HepG2 (cell line): ENCODE measurements at regions not wholly inside any gene's neighbourhood (a gene's known extent, or its start where the extent isn't known, plus 50 kb on each side); places are given as distances from the start of the nearest gene placed in this dataset.
A peak's percentile ranks its signal among the peaks of the same experiment; 100 is the strongest.

Experiments used
- ARNTL ChIP-seq: sonication (generic); formaldehyde crosslinking; IDR thresholded peaks from 2 replicates; pipeline ENCODE4 v1.4.0; 2020; ENCODE audit warnings: mild to moderate bottlenecking, missing genetic modification reagents
- KDM6A ChIP-seq: IDR thresholded peaks from 2 replicates; pipeline ENCODE4 v1.6.1; 2016; ENCODE audit warnings: low read depth
- KLF16 ChIP-seq, 2 experiments: sonication (generic) in 1 of 2; formaldehyde crosslinking in 1 of 2; IDR thresholded peaks; 2 replicates each; pipeline versions ENCODE4 v1.6.1 to v1.8.0; 2016 to 2023; ENCODE audit warnings: missing genetic modification reagents in 2 of 2, missing compliant biosample characterization in 1 of 2
- MIER2 ChIP-seq: IDR thresholded peaks from 2 replicates; pipeline ENCODE4 v1.6.1; 2016; ENCODE audit warnings: missing biosample characterization, missing genetic modification reagents
- SIX4 ChIP-seq: sonication (generic); formaldehyde crosslinking; IDR thresholded peaks from 2 replicates; pipeline ENCODE4 v1.4.0; 2020; ENCODE audit warnings: missing genetic modification reagents
- SMAD9 ChIP-seq: sonication (generic); formaldehyde crosslinking; IDR thresholded peaks from 2 replicates; pipeline ENCODE4 v1.5.1; 2020; ENCODE audit warnings: mild to moderate bottlenecking, missing genetic modification reagents
- SMC3 ChIP-seq: IDR thresholded peaks from 2 replicates; pipeline ENCODE4 v1.6.1; 2011; ENCODE audit warnings: low read length, improper control_type of control experiment
- SP2 ChIP-seq: sonication (generic); formaldehyde crosslinking; IDR thresholded peaks from 2 replicates; pipeline ENCODE4 v1.5.1; 2020; ENCODE audit warnings: mild to moderate bottlenecking, missing genetic modification reagents
- ZMYM4 ChIP-seq: sonication (generic); formaldehyde crosslinking; IDR thresholded peaks from 2 replicates; pipeline ENCODE4 v1.8.1; 2023; ENCODE audit warnings: mild to moderate bottlenecking, missing genetic modification reagents
- ZNF136 ChIP-seq: sonication (generic); formaldehyde crosslinking; IDR thresholded peaks from 2 replicates; pipeline ENCODE4 v1.8.1; 2022; ENCODE audit warnings: low read depth, mild to moderate bottlenecking, moderate library complexity, missing genetic modification reagents
- ZNF350 ChIP-seq: sonication (generic); formaldehyde crosslinking; IDR thresholded peaks from 2 replicates; pipeline ENCODE4 v1.4.0; 2020; ENCODE audit warnings: mild to moderate bottlenecking, low read depth, missing genetic modification reagents, borderline replicate concordance
- TF ChIP-seq, protein P1 (sequence below): sonication (generic); formaldehyde crosslinking; IDR thresholded peaks from 2 replicates; pipeline ENCODE4 v1.5.1; 2020; ENCODE audit warnings: mild to moderate bottlenecking, missing genetic modification reagents, moderate library complexity
- TF ChIP-seq, protein P2 (sequence below): sonication (generic); formaldehyde crosslinking; IDR thresholded peaks from 2 replicates; pipeline ENCODE4 v1.4.0; 2020; ENCODE audit warnings: missing genetic modification reagents, borderline replicate concordance
- TF ChIP-seq, protein P3 (sequence below): IDR thresholded peaks from 2 replicates; pipeline ENCODE4 v1.6.1; 2018; ENCODE audit warnings: missing genetic modification reagents
- TF ChIP-seq, protein P4 (sequence below): sonication (generic); formaldehyde crosslinking; IDR thresholded peaks from 2 replicates; pipeline ENCODE4 v1.8.0; 2022; ENCODE audit warnings: missing genetic modification reagents, mild to moderate bottlenecking, inconsistent platforms, borderline replicate concordance
- TF ChIP-seq, protein P5 (sequence below): sonication (generic); formaldehyde crosslinking; IDR thresholded peaks from 2 replicates; pipeline ENCODE4 v1.4.0; 2020; ENCODE audit warnings: missing genetic modification reagents, mild to moderate bottlenecking, borderline replicate concordance

DNA sequence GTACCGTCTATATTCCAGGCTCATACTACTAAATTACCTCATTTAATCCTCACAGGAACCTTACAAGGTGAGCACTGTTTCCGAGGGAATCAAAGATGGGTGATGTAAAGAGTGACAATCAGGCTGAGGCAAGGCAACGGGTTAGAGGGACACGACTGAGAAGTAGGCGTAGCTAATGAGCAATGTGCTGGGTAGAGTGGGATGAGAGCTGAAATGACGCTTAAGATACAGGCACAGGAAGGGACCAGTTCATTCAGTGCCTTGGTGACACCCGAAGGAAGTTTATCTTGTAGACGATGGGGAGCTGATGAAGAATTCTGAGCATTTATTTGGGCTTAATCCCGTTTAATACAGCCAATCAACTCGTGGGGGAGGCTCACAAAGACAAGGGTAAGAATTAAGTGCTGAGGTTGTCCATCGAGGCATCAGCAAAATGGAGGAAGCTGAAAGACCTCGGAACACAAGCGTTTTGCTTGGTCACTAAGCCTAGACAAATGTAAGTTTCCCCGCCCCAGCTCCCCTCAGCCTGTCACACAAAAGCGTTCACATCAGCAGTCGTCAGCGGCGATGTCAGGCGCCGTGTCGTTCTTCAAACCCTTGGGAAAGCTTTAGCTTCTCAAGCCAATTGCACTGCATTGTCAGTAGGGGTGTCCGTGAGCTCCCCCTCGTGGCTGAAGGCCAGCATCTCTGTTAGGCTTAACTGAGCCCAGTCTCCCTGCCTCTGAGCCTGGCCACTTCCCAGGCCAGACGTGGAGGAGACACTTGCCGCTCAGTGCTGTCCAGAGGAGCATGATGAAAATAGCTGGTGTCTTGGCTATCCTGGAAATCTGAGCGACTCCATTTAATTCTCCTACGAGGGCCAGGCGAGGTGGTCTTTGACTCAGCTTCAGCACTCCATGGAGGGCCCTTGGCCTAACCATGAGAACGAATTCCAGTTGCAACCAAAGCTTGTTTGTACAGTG, 288.5 kb upstream of the G2E3 start (continued):
- peak; percentile 82 for TF ChIP-seq ZMYM4 (CRISPR knock-in tag)
- no peak for TF ChIP-seq SP2 (CRISPR knock-in tag)
- TF ChIP-seq SMAD9 (CRISPR knock-in tag) = 0 out of 2 replicates have a peak, but pooled peaks have one; percentile 35
- peak; percentile 79 for TF ChIP-seq MIER2
- TF ChIP-seq ZNF136 (CRISPR knock-in tag) = no peak
- TF ChIP-seq, protein P1, sequence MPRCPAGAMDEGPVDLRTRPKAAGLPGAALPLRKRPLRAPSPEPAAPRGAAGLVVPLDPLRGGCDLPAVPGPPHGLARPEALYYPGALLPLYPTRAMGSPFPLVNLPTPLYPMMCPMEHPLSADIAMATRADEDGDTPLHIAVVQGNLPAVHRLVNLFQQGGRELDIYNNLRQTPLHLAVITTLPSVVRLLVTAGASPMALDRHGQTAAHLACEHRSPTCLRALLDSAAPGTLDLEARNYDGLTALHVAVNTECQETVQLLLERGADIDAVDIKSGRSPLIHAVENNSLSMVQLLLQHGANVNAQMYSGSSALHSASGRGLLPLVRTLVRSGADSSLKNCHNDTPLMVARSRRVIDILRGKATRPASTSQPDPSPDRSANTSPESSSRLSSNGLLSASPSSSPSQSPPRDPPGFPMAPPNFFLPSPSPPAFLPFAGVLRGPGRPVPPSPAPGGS (CRISPR knock-in tag) = peak; percentile 57; the same call in 1 of the 2 replicates
- 0 out of 2 replicates have a peak, but pooled peaks have one; percentile 85 for TF ChIP-seq ZNF350 (CRISPR knock-in tag)
- TF ChIP-seq SMC3 = peak; percentile 84
- TF ChIP-seq, protein P2, sequence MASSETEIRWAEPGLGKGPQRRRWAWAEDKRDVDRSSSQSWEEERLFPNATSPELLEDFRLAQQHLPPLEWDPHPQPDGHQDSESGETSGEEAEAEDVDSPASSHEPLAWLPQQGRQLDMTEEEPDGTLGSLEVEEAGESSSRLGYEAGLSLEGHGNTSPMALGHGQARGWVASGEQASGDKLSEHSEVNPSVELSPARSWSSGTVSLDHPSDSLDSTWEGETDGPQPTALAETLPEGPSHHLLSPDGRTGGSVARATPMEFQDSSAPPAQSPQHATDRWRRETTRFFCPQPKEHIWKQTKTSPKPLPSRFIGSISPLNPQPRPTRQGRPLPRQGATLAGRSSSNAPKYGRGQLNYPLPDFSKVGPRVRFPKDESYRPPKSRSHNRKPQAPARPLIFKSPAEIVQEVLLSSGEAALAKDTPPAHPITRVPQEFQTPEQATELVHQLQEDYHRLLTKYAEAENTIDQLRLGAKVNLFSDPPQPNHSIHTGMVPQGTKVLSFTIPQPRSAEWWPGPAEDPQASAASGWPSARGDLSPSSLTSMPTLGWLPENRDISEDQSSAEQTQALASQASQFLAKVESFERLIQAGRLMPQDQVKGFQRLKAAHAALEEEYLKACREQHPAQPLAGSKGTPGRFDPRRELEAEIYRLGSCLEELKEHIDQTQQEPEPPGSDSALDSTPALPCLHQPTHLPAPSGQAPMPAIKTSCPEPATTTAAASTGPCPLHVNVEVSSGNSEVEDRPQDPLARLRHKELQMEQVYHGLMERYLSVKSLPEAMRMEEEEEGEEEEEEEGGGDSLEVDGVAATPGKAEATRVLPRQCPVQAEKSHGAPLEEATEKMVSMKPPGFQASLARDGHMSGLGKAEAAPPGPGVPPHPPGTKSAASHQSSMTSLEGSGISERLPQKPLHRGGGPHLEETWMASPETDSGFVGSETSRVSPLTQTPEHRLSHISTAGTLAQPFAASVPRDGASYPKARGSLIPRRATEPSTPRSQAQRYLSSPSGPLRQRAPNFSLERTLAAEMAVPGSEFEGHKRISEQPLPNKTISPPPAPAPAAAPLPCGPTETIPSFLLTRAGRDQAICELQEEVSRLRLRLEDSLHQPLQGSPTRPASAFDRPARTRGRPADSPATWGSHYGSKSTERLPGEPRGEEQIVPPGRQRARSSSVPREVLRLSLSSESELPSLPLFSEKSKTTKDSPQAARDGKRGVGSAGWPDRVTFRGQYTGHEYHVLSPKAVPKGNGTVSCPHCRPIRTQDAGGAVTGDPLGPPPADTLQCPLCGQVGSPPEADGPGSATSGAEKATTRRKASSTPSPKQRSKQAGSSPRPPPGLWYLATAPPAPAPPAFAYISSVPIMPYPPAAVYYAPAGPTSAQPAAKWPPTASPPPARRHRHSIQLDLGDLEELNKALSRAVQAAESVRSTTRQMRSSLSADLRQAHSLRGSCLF (CRISPR knock-in tag) = peak; percentile 55; the same call in 1 of the 2 replicates
- TF ChIP-seq, protein P3, sequence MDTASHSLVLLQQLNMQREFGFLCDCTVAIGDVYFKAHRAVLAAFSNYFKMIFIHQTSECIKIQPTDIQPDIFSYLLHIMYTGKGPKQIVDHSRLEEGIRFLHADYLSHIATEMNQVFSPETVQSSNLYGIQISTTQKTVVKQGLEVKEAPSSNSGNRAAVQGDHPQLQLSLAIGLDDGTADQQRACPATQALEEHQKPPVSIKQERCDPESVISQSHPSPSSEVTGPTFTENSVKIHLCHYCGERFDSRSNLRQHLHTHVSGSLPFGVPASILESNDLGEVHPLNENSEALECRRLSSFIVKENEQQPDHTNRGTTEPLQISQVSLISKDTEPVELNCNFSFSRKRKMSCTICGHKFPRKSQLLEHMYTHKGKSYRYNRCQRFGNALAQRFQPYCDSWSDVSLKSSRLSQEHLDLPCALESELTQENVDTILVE (CRISPR knock-in tag) = 0 out of 2 replicates have a peak, but pooled peaks have one; percentile 53
- TF ChIP-seq KLF16 (CRISPR knock-in tag; IDR thresholded peaks at IDR 0.05) = peak in 1 of 2 experiments; percentile 58; a peak in 1 of 4 replicates
- TF ChIP-seq ARNTL (CRISPR knock-in tag) = 0 out of 2 replicates have a peak, but pooled peaks have one; percentile 41
- TF ChIP-seq, protein P4, sequence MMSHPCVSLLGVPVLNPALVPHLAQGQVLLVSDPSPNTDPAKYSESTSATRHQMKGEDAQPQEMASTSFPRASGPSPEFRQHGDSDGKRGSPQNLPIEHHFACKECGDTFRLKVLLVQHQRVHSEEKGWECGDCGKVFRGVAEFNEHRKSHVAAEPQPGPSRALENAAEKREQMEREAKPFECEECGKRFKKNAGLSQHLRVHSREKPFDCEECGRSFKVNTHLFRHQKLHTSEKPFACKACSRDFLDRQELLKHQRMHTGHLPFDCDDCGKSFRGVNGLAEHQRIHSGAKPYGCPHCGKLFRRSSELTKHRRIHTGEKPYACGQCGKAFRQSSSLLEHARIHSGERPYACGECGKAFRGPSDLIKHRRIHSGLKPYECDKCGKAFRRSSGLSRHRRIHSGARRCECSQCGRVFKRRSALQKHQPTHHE (CRISPR knock-in tag) = no peak
- no peak for TF ChIP-seq SIX4 (CRISPR knock-in tag)
- TF ChIP-seq, protein P5, sequence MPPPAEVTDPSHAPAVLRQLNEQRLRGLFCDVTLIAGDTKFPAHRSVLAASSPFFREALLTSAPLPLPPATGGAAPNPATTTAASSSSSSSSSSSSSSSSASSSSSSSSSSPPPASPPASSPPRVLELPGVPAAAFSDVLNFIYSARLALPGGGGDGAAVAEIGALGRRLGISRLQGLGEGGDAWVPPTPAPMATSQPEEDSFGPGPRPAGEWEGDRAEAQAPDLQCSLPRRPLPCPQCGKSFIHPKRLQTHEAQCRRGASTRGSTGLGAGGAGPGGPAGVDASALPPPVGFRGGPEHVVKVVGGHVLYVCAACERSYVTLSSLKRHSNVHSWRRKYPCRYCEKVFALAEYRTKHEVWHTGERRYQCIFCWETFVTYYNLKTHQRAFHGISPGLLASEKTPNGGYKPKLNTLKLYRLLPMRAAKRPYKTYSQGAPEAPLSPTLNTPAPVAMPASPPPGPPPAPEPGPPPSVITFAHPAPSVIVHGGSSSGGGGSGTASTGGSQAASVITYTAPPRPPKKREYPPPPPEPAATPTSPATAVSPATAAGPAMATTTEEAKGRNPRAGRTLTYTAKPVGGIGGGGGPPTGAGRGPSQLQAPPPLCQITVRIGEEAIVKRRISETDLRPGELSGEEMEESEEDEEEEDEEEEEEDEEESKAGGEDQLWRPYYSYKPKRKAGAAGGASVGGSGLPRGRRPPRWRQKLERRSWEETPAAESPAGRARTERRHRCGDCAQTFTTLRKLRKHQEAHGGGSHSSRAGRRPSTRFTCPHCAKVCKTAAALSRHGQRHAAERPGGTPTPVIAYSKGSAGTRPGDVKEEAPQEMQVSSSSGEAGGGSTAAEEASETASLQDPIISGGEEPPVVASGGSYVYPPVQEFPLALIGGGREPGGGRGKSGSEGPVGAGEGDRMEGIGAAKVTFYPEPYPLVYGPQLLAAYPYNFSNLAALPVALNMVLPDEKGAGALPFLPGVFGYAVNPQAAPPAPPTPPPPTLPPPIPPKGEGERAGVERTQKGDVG (CRISPR knock-in tag) = no peak
- no peak for TF ChIP-seq KDM6A (CRISPR knock-in tag)
